GM12891 (cell line): ENCODE measurements at regions not wholly inside any gene's neighbourhood (a gene's known extent, or its start where the extent isn't known, plus 50 kb on each side); places are given as distances from the start of the nearest gene placed in this dataset.

ENCODE experiments used
- PAX5 ChIP-seq: IDR thresholded peaks from 2 replicates; pipeline ENCODE4 v1.6.1; 2011; ENCODE audit warnings: low read length, moderate library complexity, mild to moderate bottlenecking; ENCODE audit not compliant: insufficient read depth, severe bottlenecking
- POLR2AphosphoS5 ChIP-seq: IDR thresholded peaks from 2 replicates; pipeline ENCODE4 v1.6.1; 2011; ENCODE audit warnings: low read depth, low read length, control low read depth
- SPI1 ChIP-seq: IDR thresholded peaks from 2 replicates; pipeline ENCODE4 v1.6.1; 2011; ENCODE audit warnings: low read depth, low read length, control low read depth
- TAF1 ChIP-seq: IDR thresholded peaks from 2 replicates; pipeline ENCODE4 v1.6.1; 2011; ENCODE audit warnings: low read depth, low read length, control low read depth

GRCh38 chr4:57866468-57867171 is 756.4 kb upstream of the IGFBP7 start:
- TF ChIP-seq TAF1 (no peak), POLR2AphosphoS5 (no peak), PAX5 (no peak), SPI1 (peak; percentile 40; the same call in 1 of the 2 replicates)
